Spinal cord (tissue), 9 donors: ENCODE measurements at regions not wholly inside any gene's neighbourhood (a gene's known extent, or its start where the extent isn't known, plus 50 kb on each side); places are given as distances from the start of the nearest gene placed in this dataset.

Experiments used
- DNase-seq, 6 donors: peaks; one replicate each; pipeline versions ENCODE4 v3.0.0 to v3.0.0-alpha.2; 2013 to 2015; ENCODE audit warnings: low spot score in 6 of 6, low read depth in 4 of 6
- H3K27ac ChIP-seq: one replicate; pipeline ENCODE4 v1.5.1; 2013; ENCODE audit warnings: low read depth, low read length, control low read depth
- H3K27me3 ChIP-seq: one replicate; pipeline ENCODE4 v1.6.1; 2013; ENCODE audit warnings: low read length; ENCODE audit not compliant: control insufficient read depth, insufficient read depth
- H3K36me3 ChIP-seq: one replicate; pipeline ENCODE4 v1.6.1; 2013; ENCODE audit warnings: low read length; ENCODE audit not compliant: control insufficient read depth, insufficient read depth
- H3K4me1 ChIP-seq: one replicate; pipeline ENCODE4 v1.6.1; 2013; ENCODE audit warnings: low read length; ENCODE audit not compliant: control insufficient read depth, insufficient read depth
- H3K4me3 ChIP-seq: one replicate; pipeline ENCODE4 v1.5.1; 2013; ENCODE audit warnings: low read depth, low read length, control low read depth
- H3K9me3 ChIP-seq: one replicate; pipeline ENCODE4 v1.6.1; 2013; ENCODE audit warnings: low read length; ENCODE audit not compliant: control insufficient read depth, insufficient read depth
- WGBS: methylation state at CpG from one replicate; pipeline ENCODE4 v1.1.5; 2013; ENCODE audit warnings: missing lambda C conversion rate; ENCODE audit not compliant: insufficient coverage; 5-methylcytosine and 5-hydroxymethylcytosine counted together
- donor health status: healthy.

DNA sequence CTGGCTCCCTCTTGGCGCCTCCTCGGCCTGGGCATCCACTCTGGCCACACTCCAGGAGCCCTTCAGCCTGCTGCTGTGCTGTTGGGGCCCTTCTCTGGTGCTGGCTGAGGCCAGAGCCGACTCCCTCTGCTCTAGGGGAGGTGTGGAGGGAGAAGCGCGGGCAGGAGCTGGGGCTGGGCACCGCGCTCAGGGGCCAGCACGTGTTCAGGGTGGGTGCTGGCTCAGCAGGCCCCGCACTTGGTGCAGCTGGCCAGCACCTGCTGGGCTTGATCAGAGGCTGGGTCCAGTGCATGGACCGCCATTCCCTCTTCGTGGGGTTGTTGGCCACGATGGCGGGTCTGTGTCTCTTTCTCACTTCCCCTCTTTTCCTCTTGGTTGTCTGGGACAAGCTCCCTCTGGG lies 2381.0 kb downstream of the LRRC4C start:
- DNase-seq = no peak
- no peaks in the 10 kb centered on the region for H3K27me3 ChIP-seq
- WGBS = 95% methylated on average over 12 of the region's 13 CpGs
- no peaks in the 10 kb centered on the region for H3K36me3 ChIP-seq
- no peaks in the 10 kb centered on the region for H3K4me1 ChIP-seq
- no peaks in the 10 kb centered on the region for H3K9me3 ChIP-seq
- no peak overlapping the region for H3K4me3 ChIP-seq
- no peak overlapping the region for H3K27ac ChIP-seq

DNA sequence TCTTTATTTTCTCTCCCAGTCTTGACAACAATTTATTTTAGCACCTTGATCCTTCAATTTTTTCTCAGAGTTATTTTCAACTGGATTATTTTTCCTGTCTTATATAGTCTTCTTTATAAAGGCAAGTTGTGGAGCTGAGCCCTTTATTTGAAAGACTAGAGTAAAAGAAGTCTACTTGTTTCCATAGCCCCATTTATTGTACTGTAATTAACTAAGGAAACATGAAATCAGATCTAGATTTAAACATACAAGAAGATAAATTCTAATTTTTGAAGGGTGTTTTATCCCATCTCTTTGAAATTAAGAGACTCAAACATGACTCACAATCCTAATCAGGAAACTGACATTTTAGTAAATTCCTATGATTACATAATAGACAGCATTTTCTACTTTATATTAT lies 2421.8 kb downstream of the LRRC4C start:
- no peak overlapping the region for H3K27ac ChIP-seq
- H3K9me3 ChIP-seq = no peaks in the 10 kb centered on the region
- no peak overlapping the region for H3K4me3 ChIP-seq
- DNase-seq = no peak
- no peaks in the 10 kb centered on the region for H3K36me3 ChIP-seq
- H3K27me3 ChIP-seq = no peaks in the 10 kb centered on the region
- no peaks in the 10 kb centered on the region for H3K4me1 ChIP-seq

DNA sequence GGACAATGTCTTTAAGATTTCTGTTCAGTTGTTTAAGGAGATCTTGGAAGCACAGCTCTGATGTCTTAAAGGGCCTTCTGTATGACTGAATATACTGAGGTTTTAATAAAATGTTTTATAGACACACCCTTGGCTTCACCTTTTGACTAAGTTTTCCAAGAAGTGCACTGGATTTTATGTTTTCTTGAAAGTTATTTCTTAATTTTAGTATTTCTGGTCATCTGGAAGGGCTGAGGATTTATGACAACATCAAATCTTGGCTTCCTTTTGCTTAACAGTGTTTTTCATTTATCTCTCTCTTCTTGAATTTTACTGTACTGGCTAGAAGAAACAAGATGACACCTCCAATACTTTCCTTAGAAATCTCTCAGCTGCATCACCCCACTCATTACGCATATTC lies 2423.4 kb downstream of the LRRC4C start:
- H3K27ac ChIP-seq = no peak overlapping the region
- no CpG with 5 or more reads among the region's 1 CpG for WGBS

DNA sequence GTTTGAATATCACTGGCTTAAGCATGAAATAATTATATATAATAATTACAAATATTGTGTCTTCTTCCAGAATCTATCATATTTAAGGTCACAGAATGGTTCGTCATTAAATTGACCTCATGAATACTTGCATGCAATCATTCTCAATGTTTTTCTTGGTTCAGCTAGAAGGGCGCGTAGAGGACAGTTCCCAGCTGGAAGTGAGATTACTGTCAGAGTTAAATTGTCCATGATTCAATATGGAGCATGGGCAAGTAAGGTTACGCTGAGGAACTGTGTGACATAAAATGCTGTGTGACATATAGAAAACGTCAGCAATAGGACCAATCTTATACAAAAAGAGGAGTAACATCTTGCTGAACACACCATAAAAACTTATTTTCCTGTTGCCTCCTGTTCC lies 2423.5 kb upstream of the RAG2 start:
- peak in 1 of 6 donors; percentile 12 for DNase-seq
- H3K4me3 ChIP-seq = no peak overlapping the region
- H3K36me3 ChIP-seq = no peaks in the 10 kb centered on the region
- no peaks in the 10 kb centered on the region for H3K9me3 ChIP-seq
- H3K27me3 ChIP-seq = no peaks in the 10 kb centered on the region
- H3K4me1 ChIP-seq = no peaks in the 10 kb centered on the region
- H3K27ac ChIP-seq = no peak overlapping the region
- WGBS = no CpG with 5 or more reads among the region's 5 CpGs

More for the DNA sequence above, 2423.4 kb downstream of the LRRC4C start:
- H3K4me3 ChIP-seq = no peak overlapping the region
- no peaks in the 10 kb centered on the region for H3K4me1 ChIP-seq
- H3K27me3 ChIP-seq = no peaks in the 10 kb centered on the region
- no peaks in the 10 kb centered on the region for H3K9me3 ChIP-seq
- no peak for DNase-seq
- H3K36me3 ChIP-seq = no peaks in the 10 kb centered on the region

DNA sequence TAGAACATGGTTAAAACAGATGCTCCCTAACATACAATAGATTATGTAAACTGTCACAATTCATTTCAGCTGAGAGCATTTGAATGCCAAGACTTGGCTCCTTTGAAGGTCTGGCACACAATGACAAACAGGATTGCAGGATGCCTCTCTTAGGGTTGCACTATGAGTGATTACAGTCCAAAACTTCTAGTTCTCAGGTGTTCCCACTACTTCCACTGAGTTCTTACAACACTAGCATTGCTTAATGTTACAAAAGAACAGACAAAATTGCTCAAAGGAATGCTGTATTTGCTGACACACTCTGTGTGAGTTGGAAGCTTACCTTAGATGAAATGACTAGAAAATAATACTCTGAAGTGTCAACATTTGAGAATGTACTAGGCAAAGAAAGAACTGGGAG lies 2413.8 kb upstream of the RAG2 start:
- no peaks in the 10 kb centered on the region for H3K9me3 ChIP-seq
- DNase-seq = peak in 1 of 6 donors; percentile 7

DNA sequence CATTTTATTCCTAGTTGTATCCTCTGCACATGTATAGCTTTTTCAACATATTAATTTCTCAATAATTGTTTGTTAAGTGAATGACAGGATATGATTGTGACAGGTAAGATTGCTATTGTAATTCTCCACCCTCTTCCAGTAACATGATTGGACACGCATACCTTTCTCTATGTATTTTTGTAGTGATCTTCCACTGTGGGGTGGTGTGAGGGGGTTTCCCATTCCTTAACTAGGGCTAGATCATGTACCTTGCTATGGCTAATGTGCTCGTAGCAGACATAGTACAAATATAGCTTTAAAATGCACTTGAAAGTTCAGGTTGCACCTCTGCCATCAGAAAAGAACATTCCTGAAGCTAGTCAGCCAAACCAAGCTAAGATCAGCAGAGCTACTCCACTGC lies 2392.8 kb upstream of the RAG2 start:
- H3K9me3 ChIP-seq = no peaks in the 10 kb centered on the region
- no peak for DNase-seq
- H3K4me3 ChIP-seq = no peak overlapping the region
- H3K27ac ChIP-seq = no peak overlapping the region
- H3K27me3 ChIP-seq = no peaks in the 10 kb centered on the region
- H3K36me3 ChIP-seq = no peaks in the 10 kb centered on the region
- whole genome bisulfite sequencing = 83% methylated on average over 1 of the region's 2 CpGs
- H3K4me1 ChIP-seq = no peaks in the 10 kb centered on the region

More for the DNA sequence above, 2413.8 kb upstream of the RAG2 start:
- Histone ChIP-seq H3K27me3 (no peaks in the 10 kb centered on the region), H3K4me3 (no peak overlapping the region), H3K36me3 (no peaks in the 10 kb centered on the region), H3K4me1 (no peaks in the 10 kb centered on the region), H3K27ac (no peak overlapping the region)

DNA sequence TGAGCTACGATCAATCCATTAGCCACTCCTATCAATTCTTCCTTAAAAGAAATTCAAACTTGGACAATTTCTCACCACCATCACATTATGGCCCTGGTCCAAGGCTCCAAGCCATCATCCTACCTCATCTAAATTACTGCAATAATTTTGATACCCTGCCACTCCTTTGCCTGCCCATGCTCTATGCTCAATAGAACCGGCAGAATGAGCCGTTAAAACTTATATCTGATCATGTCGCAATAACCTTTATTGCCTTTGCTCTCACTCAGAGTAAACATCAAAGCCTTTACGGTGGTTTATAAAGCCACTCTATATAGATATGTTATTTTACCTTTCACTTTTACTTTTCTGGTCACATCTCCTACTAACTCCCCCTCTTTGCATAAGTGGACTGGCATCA lies 2392.1 kb upstream of the RAG2 start:
- no peaks in the 10 kb centered on the region for H3K36me3 ChIP-seq
- no peak overlapping the region for H3K27ac ChIP-seq
- DNase-seq = no peak
- H3K4me1 ChIP-seq = no peaks in the 10 kb centered on the region
- H3K9me3 ChIP-seq = no peaks in the 10 kb centered on the region
- no peak overlapping the region for H3K4me3 ChIP-seq
- 93% methylated on average over 1 of the region's 5 CpGs for whole genome bisulfite sequencing
- H3K27me3 ChIP-seq = no peaks in the 10 kb centered on the region

DNA sequence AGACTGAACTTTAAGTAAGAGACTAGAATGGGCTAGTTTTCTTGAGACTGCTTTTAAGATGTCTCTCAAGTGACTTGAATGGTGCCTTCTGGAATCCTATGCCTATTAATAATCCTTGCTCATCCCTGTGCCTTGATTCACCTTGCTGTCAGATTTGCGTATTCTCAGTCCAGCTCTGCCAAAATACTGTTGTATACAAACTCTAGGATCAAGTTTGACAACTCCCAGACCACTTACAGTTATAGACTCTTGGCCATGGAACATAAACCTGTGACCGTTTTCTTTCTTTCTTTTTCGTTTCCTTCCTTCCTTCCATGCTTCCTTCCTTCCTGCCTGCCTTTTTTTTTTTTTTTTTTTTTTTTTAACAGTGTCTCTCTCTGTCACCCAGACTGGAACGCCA lies 2390.9 kb upstream of the RAG2 start:
- Histone ChIP-seq H3K27me3 (no peaks in the 10 kb centered on the region), H3K27ac (no peak overlapping the region), H3K4me3 (no peak overlapping the region), H3K9me3 (no peaks in the 10 kb centered on the region), H3K4me1 (no peaks in the 10 kb centered on the region), H3K36me3 (no peaks in the 10 kb centered on the region)
- DNase-seq = no peak
- 91% methylated on average over 2 of the region's 4 CpGs for whole genome bisulfite sequencing

DNA sequence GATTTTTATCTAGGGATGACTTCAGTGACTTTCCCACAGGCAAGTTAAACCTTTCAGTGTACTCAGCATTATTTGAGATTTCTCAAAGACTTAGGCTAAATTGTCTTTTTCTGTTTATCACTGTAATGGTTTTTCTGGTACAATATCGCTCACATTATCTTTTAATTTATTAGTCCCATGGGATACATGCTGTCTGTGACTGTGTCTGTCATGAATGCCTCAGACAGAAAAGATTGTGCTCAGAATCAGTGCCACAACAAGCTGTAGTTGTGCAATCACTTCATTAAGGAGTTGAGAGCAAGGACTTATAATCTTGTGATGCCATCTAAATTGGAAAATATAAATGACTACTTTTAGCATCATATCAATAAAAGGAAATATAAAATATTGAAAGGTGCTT lies 2374.2 kb upstream of the RAG2 start:
- WGBS = no CpG with 5 or more reads among the region's 1 CpG
- Histone ChIP-seq H3K9me3 (no peaks in the 10 kb centered on the region), H3K36me3 (no peaks in the 10 kb centered on the region), H3K27me3 (no peaks in the 10 kb centered on the region), H3K27ac (no peak overlapping the region), H3K4me1 (no peaks in the 10 kb centered on the region), H3K4me3 (no peak overlapping the region)
- DNase-seq = peak in 1 of 6 donors; percentile 11

DNA sequence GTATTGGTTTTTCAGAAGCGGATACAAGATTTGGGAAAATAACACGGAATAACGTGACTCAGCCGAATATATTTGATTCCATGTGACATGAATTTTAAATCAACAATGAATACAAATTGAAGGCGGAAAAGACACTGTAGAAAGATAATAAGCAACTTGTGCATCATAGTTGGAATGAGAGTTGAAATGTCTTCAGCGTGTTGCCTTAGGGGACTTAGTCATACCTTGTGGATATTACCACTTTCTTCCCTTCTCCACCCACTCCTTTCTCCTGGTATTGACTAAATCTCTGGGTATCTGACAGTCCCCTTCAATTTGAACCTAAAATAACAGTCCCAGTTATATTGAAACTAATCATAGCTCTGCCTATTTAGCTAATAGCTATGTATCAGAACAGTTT lies 2373.1 kb upstream of the RAG2 start:
- Histone ChIP-seq H3K27ac (no peak overlapping the region), H3K4me1 (no peaks in the 10 kb centered on the region), H3K9me3 (no peaks in the 10 kb centered on the region), H3K36me3 (no peaks in the 10 kb centered on the region), H3K4me3 (no peak overlapping the region), H3K27me3 (no peaks in the 10 kb centered on the region)
- no CpG with 5 or more reads among the region's 6 CpGs for WGBS
- no peak for DNase-seq
